Bronchial epithelial cell (primary cell): ENCODE measurements at regions not wholly inside any gene's neighbourhood (a gene's known extent, or its start where the extent isn't known, plus 50 kb on each side); places are given as distances from the start of the nearest gene placed in this dataset.
"Not testable (repeated sequence)": the region's sequence is repeated elsewhere in the genome, so short reads cannot be mapped to it uniquely, and the experiment has no call there.

Experiments
- DNase-seq: peaks from one replicate; pipeline ENCODE4 v3.0.0-alpha.2; 2010; ENCODE audit warnings: low read depth
- FAIRE-seq: peaks from 2 replicates; lab custom pipeline; 2011; peaks lifted over from hg19 to GRCh38; lab: Jason Lieb, UNC
- H3K27me3 ChIP-seq: 2 replicates; pipeline ENCODE4 v1.5.1; 2011; ENCODE audit warnings: low read length; ENCODE audit not compliant: control insufficient read depth, insufficient read depth
- H3K36me3 ChIP-seq: 2 replicates; pipeline ENCODE4 v1.5.1; 2011; ENCODE audit warnings: low read length; ENCODE audit not compliant: control insufficient read depth, insufficient read depth
- H3K4me3 ChIP-seq: 2 replicates; pipeline ENCODE4 v1.5.1; 2011; ENCODE audit warnings: mild to moderate bottlenecking, low read depth, low read length, control low read depth
- TF ChIP-seq, protein P1 (sequence below): IDR thresholded peaks from 2 replicates; pipeline ENCODE4 v1.5.1; 2011; ENCODE audit warnings: mild to moderate bottlenecking, moderate library complexity, low read length, control low read depth, inconsistent platforms; ENCODE audit not compliant: insufficient read depth, severe bottlenecking

DNA sequence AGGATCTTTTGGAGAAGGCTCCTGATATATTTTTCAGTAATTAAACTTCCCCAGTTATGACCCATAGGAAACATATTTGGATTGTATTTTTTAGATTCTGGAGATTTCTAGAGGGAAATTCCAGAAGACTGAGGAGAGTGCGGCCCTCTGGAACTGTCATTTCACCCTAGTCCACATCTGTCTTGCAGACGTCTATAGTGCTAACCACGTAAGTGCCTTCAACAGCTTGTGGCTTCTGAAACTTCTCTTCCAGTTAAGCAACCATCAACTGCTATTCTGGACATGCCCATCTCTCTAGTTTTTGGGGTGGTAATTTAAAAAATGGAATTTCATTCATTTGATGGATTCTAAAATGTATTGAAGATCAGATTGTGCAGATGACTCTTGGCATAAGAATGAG, 1098.8 kb downstream of the TMEM121 start:
- no peak for FAIRE-seq

DNA sequence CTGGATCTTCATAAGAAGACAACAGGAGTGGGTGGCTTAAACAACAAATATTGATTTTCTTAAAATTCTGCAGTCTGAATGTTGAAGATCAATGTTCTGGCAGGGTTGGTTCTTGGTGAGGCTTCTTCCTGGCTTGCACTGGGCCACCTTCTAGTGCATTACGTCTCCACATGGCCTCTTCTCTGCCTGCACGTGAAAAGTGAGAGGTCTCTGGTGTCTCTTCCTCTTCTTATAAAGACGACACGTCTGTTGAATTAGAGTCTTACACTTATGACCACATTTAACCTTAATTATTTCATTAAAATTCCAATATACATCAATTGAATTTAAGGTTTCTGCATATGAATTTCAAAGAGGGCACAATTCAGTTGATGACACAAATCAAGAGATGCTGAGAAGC, 1100.1 kb downstream of the TMEM121 start:
- H3K36me3 ChIP-seq, H3K27me3 ChIP-seq, H3K4me3 ChIP-seq, FAIRE-seq, DNase-seq: not testable (repeated sequence)

More for the DNA sequence above, 1098.8 kb downstream of the TMEM121 start:
- TF ChIP-seq, protein P1, sequence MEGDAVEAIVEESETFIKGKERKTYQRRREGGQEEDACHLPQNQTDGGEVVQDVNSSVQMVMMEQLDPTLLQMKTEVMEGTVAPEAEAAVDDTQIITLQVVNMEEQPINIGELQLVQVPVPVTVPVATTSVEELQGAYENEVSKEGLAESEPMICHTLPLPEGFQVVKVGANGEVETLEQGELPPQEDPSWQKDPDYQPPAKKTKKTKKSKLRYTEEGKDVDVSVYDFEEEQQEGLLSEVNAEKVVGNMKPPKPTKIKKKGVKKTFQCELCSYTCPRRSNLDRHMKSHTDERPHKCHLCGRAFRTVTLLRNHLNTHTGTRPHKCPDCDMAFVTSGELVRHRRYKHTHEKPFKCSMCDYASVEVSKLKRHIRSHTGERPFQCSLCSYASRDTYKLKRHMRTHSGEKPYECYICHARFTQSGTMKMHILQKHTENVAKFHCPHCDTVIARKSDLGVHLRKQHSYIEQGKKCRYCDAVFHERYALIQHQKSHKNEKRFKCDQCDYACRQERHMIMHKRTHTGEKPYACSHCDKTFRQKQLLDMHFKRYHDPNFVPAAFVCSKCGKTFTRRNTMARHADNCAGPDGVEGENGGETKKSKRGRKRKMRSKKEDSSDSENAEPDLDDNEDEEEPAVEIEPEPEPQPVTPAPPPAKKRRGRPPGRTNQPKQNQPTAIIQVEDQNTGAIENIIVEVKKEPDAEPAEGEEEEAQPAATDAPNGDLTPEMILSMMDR, result no peak
- DNase-seq, result no peak
- no peak overlapping the region for H3K4me3 ChIP-seq
- H3K36me3 ChIP-seq, result no peaks in the 10 kb centered on the region
- no peaks in the 10 kb centered on the region for H3K27me3 ChIP-seq

DNA sequence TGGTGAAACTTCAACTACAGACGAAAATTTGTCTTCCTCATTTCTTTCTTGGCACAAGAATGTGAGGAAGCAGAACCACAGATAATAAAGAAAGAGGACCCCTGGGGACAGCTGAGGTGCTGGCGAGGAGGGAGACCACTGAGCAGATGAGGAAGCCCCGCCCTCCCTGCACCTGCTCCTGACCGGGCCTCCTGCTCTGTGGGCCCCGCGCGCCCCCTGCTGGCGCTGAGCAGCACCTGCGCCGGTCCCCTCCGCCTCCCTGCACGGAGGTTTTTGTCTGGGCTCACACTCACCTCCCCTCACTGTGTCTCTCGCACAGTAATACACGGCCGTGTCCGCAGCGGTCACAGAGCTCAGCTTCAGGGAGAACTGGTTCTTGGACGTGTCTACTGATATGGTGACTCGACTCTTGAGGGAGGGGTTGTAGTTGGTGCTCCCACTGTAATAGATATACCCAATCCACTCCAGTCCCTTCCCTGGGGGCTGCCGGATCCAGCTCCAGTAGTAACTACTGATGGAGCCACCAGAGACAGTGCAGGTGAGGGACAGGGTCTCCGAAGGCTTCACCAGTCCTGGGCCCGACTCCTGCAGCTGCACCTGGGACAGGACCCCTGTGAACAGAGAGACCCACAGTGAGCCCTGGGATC, 1100.7 kb downstream of the TMEM121 start:
- not testable (repeated sequence) for H3K27me3 ChIP-seq, FAIRE-seq, DNase-seq, H3K4me3 ChIP-seq, H3K36me3 ChIP-seq

DNA sequence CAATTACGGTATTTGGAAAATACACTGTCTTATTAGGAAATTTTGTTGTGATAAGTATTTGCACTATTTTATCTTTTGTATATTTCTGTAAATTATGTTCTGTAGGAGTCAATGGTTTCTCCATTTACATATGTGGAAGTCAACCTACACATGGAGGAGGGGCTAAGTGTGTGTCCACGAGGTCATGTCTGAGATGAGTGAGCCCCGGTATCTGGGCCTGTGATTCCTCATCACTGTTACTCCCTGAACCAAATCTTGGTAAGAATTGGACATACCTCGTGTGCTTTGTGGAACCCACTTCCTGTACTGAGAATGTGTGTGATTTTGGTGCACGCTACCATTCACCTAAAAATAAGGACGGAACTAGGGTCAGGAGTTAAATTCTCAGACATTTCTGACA, 1105.5 kb downstream of the TMEM121 start:
- FAIRE-seq (no peak), DNase-seq (no peak)
- Histone ChIP-seq H3K36me3 (no peaks in the 10 kb centered on the region), H3K4me3 (no peak overlapping the region), H3K27me3 (no peaks in the 10 kb centered on the region)
- TF ChIP-seq, protein P1, result no peak

DNA sequence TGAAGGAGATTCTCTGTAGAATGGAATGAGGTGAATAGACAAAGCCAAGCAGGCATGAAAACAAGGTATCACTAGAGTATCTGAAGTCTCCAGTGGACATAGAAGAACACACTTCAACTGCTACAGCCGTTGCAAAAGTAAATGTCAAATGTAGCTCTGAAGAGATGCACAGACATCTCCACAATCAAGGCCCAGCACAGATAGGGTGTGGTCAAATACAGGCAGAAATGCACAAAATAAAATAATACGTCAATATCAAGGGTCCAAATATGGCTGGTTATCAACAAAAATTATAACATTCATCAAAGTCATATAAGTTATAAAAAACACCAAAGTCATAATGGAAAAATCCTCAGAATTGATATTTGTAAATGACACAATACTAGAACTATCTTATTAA, 1107.3 kb downstream of the TMEM121 start:
- no peak overlapping the region for H3K4me3 ChIP-seq
- TF ChIP-seq, protein P1, result no peak
- no peak for DNase-seq
- no peak for FAIRE-seq
- H3K27me3 ChIP-seq, result no peaks in the 10 kb centered on the region
- H3K36me3 ChIP-seq, result no peaks in the 10 kb centered on the region

DNA sequence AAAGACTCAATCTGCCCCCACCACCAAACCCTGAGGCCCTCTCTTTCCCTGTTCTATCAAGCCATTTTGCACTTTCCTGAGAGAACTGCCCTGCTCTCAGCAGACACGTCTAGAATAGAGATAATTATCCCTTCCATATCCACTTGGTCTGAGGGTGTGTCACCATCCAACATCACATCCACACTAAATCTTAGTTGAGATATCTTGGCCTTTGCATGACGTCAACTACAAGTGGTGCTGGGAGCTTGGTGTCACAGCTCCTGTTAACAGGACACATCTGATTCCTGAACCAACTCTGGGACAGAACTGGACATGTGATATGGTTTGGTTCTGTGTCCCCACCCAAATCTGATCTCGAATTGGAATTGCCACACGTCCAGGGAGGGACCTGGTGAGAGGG, 1109.2 kb downstream of the TMEM121 start:
- no peaks in the 10 kb centered on the region for H3K36me3 ChIP-seq
- no peaks in the 10 kb centered on the region for H3K27me3 ChIP-seq
- no peak for DNase-seq
- H3K4me3 ChIP-seq, result no peak overlapping the region
- FAIRE-seq, result peak; percentile 43
- TF ChIP-seq, protein P1, result no peak

DNA sequence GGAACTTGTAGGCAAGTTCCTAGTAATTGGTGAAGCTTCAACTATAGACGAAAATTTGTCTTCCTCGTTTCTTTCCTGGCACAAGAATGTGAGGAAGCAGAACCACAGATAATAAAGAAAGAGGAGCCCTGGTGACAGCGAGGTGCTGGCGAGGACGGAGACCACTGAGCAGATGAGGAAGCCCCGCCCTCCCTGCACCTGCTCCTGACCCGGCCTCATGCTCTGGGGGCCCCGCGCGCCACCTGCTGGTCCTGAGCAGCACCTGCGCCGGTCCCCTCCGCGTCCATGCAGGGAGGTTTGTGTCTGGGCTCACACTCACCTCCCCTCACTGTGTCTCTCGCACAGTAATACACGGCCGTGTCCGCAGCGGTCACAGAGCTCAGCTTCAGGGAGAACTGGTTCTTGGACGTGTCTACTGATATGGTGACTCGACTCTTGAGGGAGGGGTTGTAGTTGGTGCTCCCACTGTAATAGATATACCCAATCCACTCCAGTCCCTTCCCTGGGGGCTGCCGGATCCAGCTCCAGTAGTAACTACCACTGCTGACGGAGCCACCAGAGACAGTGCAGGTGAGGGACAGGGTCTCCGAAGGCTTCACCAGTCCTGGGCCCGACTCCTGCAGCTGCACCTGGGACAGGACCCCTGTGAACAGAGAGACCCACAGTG, 1112.5 kb downstream of the TMEM121 start:
- FAIRE-seq, H3K4me3 ChIP-seq, H3K27me3 ChIP-seq, H3K36me3 ChIP-seq, DNase-seq: not testable (repeated sequence)
